ENCODE measurements at regions not wholly inside any gene's neighbourhood (a gene's known extent, or its start where the extent isn't known, plus 50 kb on each side); places are given as distances from the start of the nearest gene placed in this dataset.

- TF ChIP-seq CTCF (IDR thresholded peaks at IDR 0.05) (no peak), RFX5 (IDR thresholded peaks at IDR 0.05; ENCODE audit: low read length) (no peak), TAF1 (IDR thresholded peaks at IDR 0.05; ENCODE audit: borderline replicate concordance, low read depth, low read length) (no peak), MAX (IDR thresholded peaks at IDR 0.05; ENCODE audit: low read depth) (no peak)
Measured at GRCh38 chr13:68125087-68125480, 894.9 kb upstream of the PCDH9 start (continued).

- H3K27ac ChIP-seq (ENCODE audit: low read depth in 2 of 2, low read length in 1 of 2) = no peak overlapping the region
- H3K9me2 ChIP-seq = no peaks in the 10 kb centered on the region
- no peaks in the 10 kb centered on the region for H3K79me2 ChIP-seq (ENCODE audit: insufficient read depth)
- H3K9me3 ChIP-seq = no peaks in the 10 kb centered on the region
- H4K20me1 ChIP-seq (ENCODE audit: insufficient read depth) = no peaks in the 10 kb centered on the region
- no peak overlapping the region for H3K4me3 ChIP-seq (ENCODE audit: low read depth in 2 of 2, low read length in 1 of 2)
- ChIA-PET CTCF (no interaction called here), POLR2A (interaction anchor here (0.5 kb wide), 1 partner anchor 9 kb away, joined by 3 read pairs; no protein-coding TSS in a partner anchor)
- DNase-seq = no peak
- no peaks in the 10 kb centered on the region for H3K4me1 ChIP-seq (ENCODE audit: control insufficient read depth in 1 of 2, insufficient read depth in 2 of 2, low read depth in 1 of 2, low read length in 1 of 2)
- H3K9ac ChIP-seq = no peak overlapping the region
- no peak overlapping the region for H3K4me2 ChIP-seq
- H2AFZ ChIP-seq (ENCODE audit: low read depth) = peak overlapping the region; percentile 62; the same call in 1 of the 2 replicates
- 65% methylated on average over 2 of the region's 2 CpGs for WGBS (ENCODE audit: low lambda C conversion rate)
- H3K36me3 ChIP-seq (replicated peaks in 1 of 2; ENCODE audit: control insufficient read depth in 1 of 2, insufficient read depth in 2 of 2, low read length in 1 of 2) = no peaks in the 10 kb centered on the region
- no peaks in the 10 kb centered on the region for H3K27me3 ChIP-seq (ENCODE audit: insufficient read depth)
- no peak for TF ChIP-seq ZBTB33 (IDR thresholded peaks at IDR 0.05; ENCODE audit: borderline replicate concordance, low read depth)
- TF ChIP-seq IRF3 (IDR thresholded peaks at IDR 0.05; ENCODE audit: low read depth, low read length) = no peak
- TF ChIP-seq PBX3 (IDR thresholded peaks at IDR 0.05) = no peak
- TF ChIP-seq USF1 (IDR thresholded peaks at IDR 0.05; ENCODE audit: borderline replicate concordance, low read depth) = no peak
- no peak for TF ChIP-seq SMC3 (IDR thresholded peaks at IDR 0.05; ENCODE audit: low read depth, low read length)
- no peak for TF ChIP-seq FOXM1 (IDR thresholded peaks at IDR 0.05; ENCODE audit: low read depth)
- TF ChIP-seq USF2 (IDR thresholded peaks at IDR 0.05; ENCODE audit: borderline replicate concordance, low read depth, low read length) = no peak
- no peak for TF ChIP-seq ELF1 (IDR thresholded peaks at IDR 0.05)
- no peaks in the 10 kb centered on the region for H3F3A ChIP-seq (replicated peaks; ENCODE audit: insufficient read depth)
Measured at GRCh38 chr13:68124437-68125086, 894.4 kb upstream of the PCDH9 start.

All from SK-N-SH (cell line).